SK-N-DZ (cell line): ENCODE measurements at regions not wholly inside any gene's neighbourhood (a gene's known extent, or its start where the extent isn't known, plus 50 kb on each side); places are given as distances from the start of the nearest gene placed in this dataset.

Experiments used
- DNase-seq: peaks from one replicate; pipeline ENCODE4 v3.0.0-alpha.2; 2015; ENCODE audit warnings: low spot score

GRCh38 chr1:181430015-181430885, 53.1 kb upstream of the CACNA1E start:
- DNase-seq = no peak
